GM18951 (cell line): ENCODE measurements at regions not wholly inside any gene's neighbourhood (a gene's known extent, or its start where the extent isn't known, plus 50 kb on each side); places are given as distances from the start of the nearest gene placed in this dataset.

ENCODE experiments used
- POLR2A ChIP-seq: IDR thresholded peaks from 4 replicates; pipeline ENCODE4 v1.6.1; 2011; ENCODE audit warnings: mild to moderate bottlenecking; ENCODE audit not compliant: insufficient read length, insufficient read depth; ENCODE audit errors: extremely low read depth
- in situ Hi-C: fragments of 300-500 bp; cut with MboI; formaldehyde crosslinking; loops from one replicate; pipeline ENCODE4 v1.12.0; 2022; ENCODE audit warnings: low sequenced_read_pairs, mixed read lengths, inconsistent platforms; ENCODE audit not compliant: unreplicated experiment

- TF ChIP-seq POLR2A: no peak
- in situ Hi-C loops: no loop called here
These were observed 315.3 kb downstream of the BUD13 start for GRCh38 chr11:116457336-116458007.

GRCh38 chr11:116454951-116455350, 317.8 kb downstream of the BUD13 start:
- TF ChIP-seq POLR2A: no peak
- in situ Hi-C loops: no loop called here

- in situ Hi-C loops: no loop called here
- no peak for TF ChIP-seq POLR2A
These were observed 318.7 kb downstream of the BUD13 start for GRCh38 chr11:116454020-116454645.

GRCh38 chr11:116452461-116452860, 320.3 kb downstream of the BUD13 start:
- TF ChIP-seq POLR2A: no peak
- in situ Hi-C loops: no loop called here

GRCh38 chr11:116449522-116449921, 323.3 kb downstream of the BUD13 start:
- TF ChIP-seq POLR2A: no peak
- in situ Hi-C loops: no loop called here

- in situ Hi-C loops: no loop called here
- no peak for TF ChIP-seq POLR2A
These were observed 326.5 kb downstream of the BUD13 start for GRCh38 chr11:116446048-116446941.

GRCh38 chr11:116445108-116446047, 327.4 kb downstream of the BUD13 start:
- in situ Hi-C loops: no loop called here
- no peak for TF ChIP-seq POLR2A

GRCh38 chr11:116442238-116442752, 330.5 kb downstream of the BUD13 start:
- no peak for TF ChIP-seq POLR2A
- in situ Hi-C loops: no loop called here

GRCh38 chr11:116439361-116439677, 333.5 kb downstream of the BUD13 start:
- TF ChIP-seq POLR2A: no peak
- in situ Hi-C loops: no loop called here

GRCh38 chr11:116438651-116439360, 334.0 kb downstream of the BUD13 start:
- no peak for TF ChIP-seq POLR2A
- in situ Hi-C loops: no loop called here

- in situ Hi-C loops: no loop called here
- no peak for TF ChIP-seq POLR2A
These were observed 337.8 kb downstream of the BUD13 start for GRCh38 chr11:116434986-116435385.

- in situ Hi-C loops: no loop called here
- no peak for TF ChIP-seq POLR2A
These were observed 340.5 kb downstream of the BUD13 start for GRCh38 chr11:116432301-116432700.
